H1 (cell line): ENCODE measurements at regions not wholly inside any gene's neighbourhood (a gene's known extent, or its start where the extent isn't known, plus 50 kb on each side); places are given as distances from the start of the nearest gene placed in this dataset.

Experiments used
- CBX5 ChIP-seq: fragments of 300-800, 300-1000 bp; sonication (generic); IDR thresholded peaks from 2 replicates; pipeline ENCODE4 v1.7.1; 2016; ENCODE audit warnings: antibody characterized with exemption, low read length, low read depth
- EP300 ChIP-seq, 2 experiments: IDR thresholded peaks; 1 replicate in 1 of 2; 2 replicates in 1 of 2; pipeline ENCODE4 v1.6.1; 2011 to 2012; ENCODE audit warnings: low read depth in 2 of 2, low read length in 2 of 2, mild to moderate bottlenecking in 2 of 2, borderline replicate concordance in 1 of 2, inconsistent platforms in 1 of 2, moderate library complexity in 1 of 2
- EZH2 ChIP-seq: fragments of 200-600 bp; sonication (generic); IDR thresholded peaks from 2 replicates; pipeline ENCODE4 v1.7.1; 2012; ENCODE audit warnings: low read depth, mild to moderate bottlenecking, moderate library complexity, low read length, inconsistent platforms; ENCODE audit not compliant: severe bottlenecking
- FOSL1 ChIP-seq: IDR thresholded peaks from 2 replicates; pipeline ENCODE4 v1.6.1; 2011; ENCODE audit warnings: mild to moderate bottlenecking, low read depth, low read length, moderate library complexity; ENCODE audit not compliant: insufficient read depth
- HDAC2 ChIP-seq, 2 experiments: fragments of 300-600 bp in 1 of 2; sonication (generic) in 1 of 2; IDR thresholded peaks; 2 replicates each; pipeline ENCODE4 v1.6.1; 2011 to 2012; ENCODE audit warnings: low read depth in 2 of 2, low read length in 2 of 2, mild to moderate bottlenecking in 2 of 2, moderate library complexity in 2 of 2, borderline replicate concordance in 1 of 2, inconsistent platforms in 1 of 2
- JUN ChIP-seq: IDR thresholded peaks from 2 replicates; pipeline ENCODE4 v1.6.1; 2011; ENCODE audit warnings: low read depth, mild to moderate bottlenecking, improper control_type of control experiment, low read length
- SIN3A ChIP-seq, 2 experiments: IDR thresholded peaks in 1 of 2; conservative IDR thresholded peaks in 1 of 2; 2 replicates each; pipeline ENCODE4 v1.6.1; 2011 to 2012; ENCODE audit warnings: low read length in 2 of 2, improper control_type of control experiment in 1 of 2, low read depth in 1 of 2, mild to moderate bottlenecking in 1 of 2
- SRF ChIP-seq: IDR thresholded peaks from 2 replicates; pipeline ENCODE4 v1.6.1; 2011; ENCODE audit warnings: mild to moderate bottlenecking, low read depth, low read length, moderate library complexity
- YY1 ChIP-seq: IDR thresholded peaks from 2 replicates; pipeline ENCODE4 v1.6.1; 2011; ENCODE audit warnings: low read depth, mild to moderate bottlenecking, low read length
- TF ChIP-seq, protein P1 (sequence below), 3 experiments: IDR thresholded peaks; 1 replicate in 2 of 3; 2 replicates in 1 of 3; pipeline versions ENCODE4 v1.5.1 to v1.6.1; 2011; ENCODE audit warnings: low read length in 3 of 3, mild to moderate bottlenecking in 3 of 3, inconsistent platforms in 2 of 3, low read depth in 1 of 3, moderate library complexity in 1 of 3; ENCODE audit not compliant: insufficient read depth in 1 of 3; ENCODE audit errors: control extremely low read depth in 1 of 3
- TF ChIP-seq, protein P2 (sequence below): IDR thresholded peaks from 2 replicates; pipeline ENCODE4 v1.6.1; 2011; ENCODE audit warnings: low read length, improper control_type of control experiment
- TF ChIP-seq, protein P3 (sequence below): IDR thresholded peaks from 2 replicates; pipeline ENCODE4 v1.6.1; 2012; ENCODE audit warnings: inconsistent platforms

DNA sequence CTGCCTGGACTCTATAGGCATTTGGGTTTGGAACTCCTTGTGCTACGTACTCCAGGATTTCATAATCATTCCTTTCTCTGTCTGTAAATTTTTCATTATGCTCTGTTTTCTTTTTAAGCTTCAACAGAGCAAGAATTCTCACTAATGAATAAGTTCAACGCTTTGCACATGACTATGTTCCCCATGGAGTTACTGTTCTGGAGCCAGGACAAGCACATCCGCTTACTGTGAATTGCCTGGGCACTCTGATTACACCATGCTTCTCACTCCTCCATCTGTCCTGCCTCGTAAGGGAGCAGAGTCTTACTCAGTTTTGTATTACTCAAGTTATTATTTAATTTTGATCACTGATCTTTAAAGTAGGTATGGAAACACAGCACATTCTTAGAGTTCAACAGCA lies 472.7 kb downstream of the RAP2B start:
- TF ChIP-seq, protein P1, sequence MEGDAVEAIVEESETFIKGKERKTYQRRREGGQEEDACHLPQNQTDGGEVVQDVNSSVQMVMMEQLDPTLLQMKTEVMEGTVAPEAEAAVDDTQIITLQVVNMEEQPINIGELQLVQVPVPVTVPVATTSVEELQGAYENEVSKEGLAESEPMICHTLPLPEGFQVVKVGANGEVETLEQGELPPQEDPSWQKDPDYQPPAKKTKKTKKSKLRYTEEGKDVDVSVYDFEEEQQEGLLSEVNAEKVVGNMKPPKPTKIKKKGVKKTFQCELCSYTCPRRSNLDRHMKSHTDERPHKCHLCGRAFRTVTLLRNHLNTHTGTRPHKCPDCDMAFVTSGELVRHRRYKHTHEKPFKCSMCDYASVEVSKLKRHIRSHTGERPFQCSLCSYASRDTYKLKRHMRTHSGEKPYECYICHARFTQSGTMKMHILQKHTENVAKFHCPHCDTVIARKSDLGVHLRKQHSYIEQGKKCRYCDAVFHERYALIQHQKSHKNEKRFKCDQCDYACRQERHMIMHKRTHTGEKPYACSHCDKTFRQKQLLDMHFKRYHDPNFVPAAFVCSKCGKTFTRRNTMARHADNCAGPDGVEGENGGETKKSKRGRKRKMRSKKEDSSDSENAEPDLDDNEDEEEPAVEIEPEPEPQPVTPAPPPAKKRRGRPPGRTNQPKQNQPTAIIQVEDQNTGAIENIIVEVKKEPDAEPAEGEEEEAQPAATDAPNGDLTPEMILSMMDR (IDR thresholded peaks at IDR 0.05; ENCODE audit: control extremely low read depth in 1 of 3, insufficient read depth in 1 of 3, low read depth in 1 of 3, low read length in 3 of 3), result no peak
- no peak for TF ChIP-seq HDAC2 (IDR thresholded peaks at IDR 0.05; ENCODE audit: borderline replicate concordance in 1 of 2, low read depth in 2 of 2, low read length in 2 of 2)
- TF ChIP-seq JUN, result no peak
- TF ChIP-seq, protein P2, sequence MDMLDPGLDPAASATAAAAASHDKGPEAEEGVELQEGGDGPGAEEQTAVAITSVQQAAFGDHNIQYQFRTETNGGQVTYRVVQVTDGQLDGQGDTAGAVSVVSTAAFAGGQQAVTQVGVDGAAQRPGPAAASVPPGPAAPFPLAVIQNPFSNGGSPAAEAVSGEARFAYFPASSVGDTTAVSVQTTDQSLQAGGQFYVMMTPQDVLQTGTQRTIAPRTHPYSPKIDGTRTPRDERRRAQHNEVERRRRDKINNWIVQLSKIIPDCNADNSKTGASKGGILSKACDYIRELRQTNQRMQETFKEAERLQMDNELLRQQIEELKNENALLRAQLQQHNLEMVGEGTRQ, result no peak
- no peak for TF ChIP-seq FOSL1
- no peak for TF ChIP-seq YY1
- no peak for TF ChIP-seq EP300 (IDR thresholded peaks at IDR 0.05; ENCODE audit: borderline replicate concordance in 1 of 2, low read depth in 2 of 2, low read length in 2 of 2)
- TF ChIP-seq, protein P3, sequence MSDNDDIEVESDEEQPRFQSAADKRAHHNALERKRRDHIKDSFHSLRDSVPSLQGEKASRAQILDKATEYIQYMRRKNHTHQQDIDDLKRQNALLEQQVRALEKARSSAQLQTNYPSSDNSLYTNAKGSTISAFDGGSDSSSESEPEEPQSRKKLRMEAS, result no peak
- TF ChIP-seq SRF, result no peak
- TF ChIP-seq EZH2, result no peak
- no peak for TF ChIP-seq CBX5
- TF ChIP-seq SIN3A (conservative IDR thresholded peaks at IDR 0.05 in 1 of 2, IDR thresholded peaks at IDR 0.05 in 1 of 2; ENCODE audit: low read depth in 1 of 2, low read length in 2 of 2), result no peak
